Ishikawa (cell line): ENCODE measurements at regions not wholly inside any gene's neighbourhood (a gene's known extent, or its start where the extent isn't known, plus 50 kb on each side); places are given as distances from the start of the nearest gene placed in this dataset.

Experiments used
- CEBPB ChIP-seq: IDR thresholded peaks from 2 replicates; pipeline ENCODE4 v1.6.1; 2012
- CREB1 ChIP-seq: IDR thresholded peaks from 2 replicates; pipeline ENCODE4 v1.6.1; 2012; ENCODE audit warnings: low read depth
- EGR1 ChIP-seq: IDR thresholded peaks from 2 replicates; pipeline ENCODE4 v1.6.1; 2012
- EP300 ChIP-seq: IDR thresholded peaks from 2 replicates; pipeline ENCODE4 v1.6.1; 2012; ENCODE audit warnings: borderline replicate concordance
- FOXM1 ChIP-seq: IDR thresholded peaks from 2 replicates; pipeline ENCODE4 v1.6.1; 2012; ENCODE audit warnings: low read depth, borderline replicate concordance
- MAX ChIP-seq: IDR thresholded peaks from 2 replicates; pipeline ENCODE4 v1.6.1; 2012
- NFIC ChIP-seq: IDR thresholded peaks from 2 replicates; pipeline ENCODE4 v1.6.1; 2012
- RAD21 ChIP-seq: IDR thresholded peaks from 2 replicates; pipeline ENCODE4 v1.6.1; 2012; ENCODE audit warnings: low read depth
- TAF1 ChIP-seq: IDR thresholded peaks from 2 replicates; pipeline ENCODE4 v1.6.1; 2012; ENCODE audit warnings: low read depth, mild to moderate bottlenecking
- TCF12 ChIP-seq: IDR thresholded peaks from 2 replicates; pipeline ENCODE4 v1.6.1; 2012; ENCODE audit warnings: low read depth
- TEAD4 ChIP-seq: IDR thresholded peaks from 2 replicates; pipeline ENCODE4 v1.6.1; 2012
- YY1 ChIP-seq: IDR thresholded peaks from 2 replicates; pipeline ENCODE4 v1.6.1; 2012; ENCODE audit warnings: low read depth
- ZBTB7A ChIP-seq: IDR thresholded peaks from 2 replicates; pipeline ENCODE4 v1.6.1; 2012; ENCODE audit warnings: low read depth
- TF ChIP-seq, protein P1 (sequence below): IDR thresholded peaks from 2 replicates; pipeline ENCODE4 v1.6.1; 2012; ENCODE audit warnings: low read depth, mild to moderate bottlenecking
- TF ChIP-seq, protein P2 (sequence below): IDR thresholded peaks from 2 replicates; pipeline ENCODE4 v1.6.1; 2012

- no peak for TF ChIP-seq CREB1
- TF ChIP-seq ZBTB7A: no peak
- TF ChIP-seq TEAD4: no peak
- TF ChIP-seq, protein P1, sequence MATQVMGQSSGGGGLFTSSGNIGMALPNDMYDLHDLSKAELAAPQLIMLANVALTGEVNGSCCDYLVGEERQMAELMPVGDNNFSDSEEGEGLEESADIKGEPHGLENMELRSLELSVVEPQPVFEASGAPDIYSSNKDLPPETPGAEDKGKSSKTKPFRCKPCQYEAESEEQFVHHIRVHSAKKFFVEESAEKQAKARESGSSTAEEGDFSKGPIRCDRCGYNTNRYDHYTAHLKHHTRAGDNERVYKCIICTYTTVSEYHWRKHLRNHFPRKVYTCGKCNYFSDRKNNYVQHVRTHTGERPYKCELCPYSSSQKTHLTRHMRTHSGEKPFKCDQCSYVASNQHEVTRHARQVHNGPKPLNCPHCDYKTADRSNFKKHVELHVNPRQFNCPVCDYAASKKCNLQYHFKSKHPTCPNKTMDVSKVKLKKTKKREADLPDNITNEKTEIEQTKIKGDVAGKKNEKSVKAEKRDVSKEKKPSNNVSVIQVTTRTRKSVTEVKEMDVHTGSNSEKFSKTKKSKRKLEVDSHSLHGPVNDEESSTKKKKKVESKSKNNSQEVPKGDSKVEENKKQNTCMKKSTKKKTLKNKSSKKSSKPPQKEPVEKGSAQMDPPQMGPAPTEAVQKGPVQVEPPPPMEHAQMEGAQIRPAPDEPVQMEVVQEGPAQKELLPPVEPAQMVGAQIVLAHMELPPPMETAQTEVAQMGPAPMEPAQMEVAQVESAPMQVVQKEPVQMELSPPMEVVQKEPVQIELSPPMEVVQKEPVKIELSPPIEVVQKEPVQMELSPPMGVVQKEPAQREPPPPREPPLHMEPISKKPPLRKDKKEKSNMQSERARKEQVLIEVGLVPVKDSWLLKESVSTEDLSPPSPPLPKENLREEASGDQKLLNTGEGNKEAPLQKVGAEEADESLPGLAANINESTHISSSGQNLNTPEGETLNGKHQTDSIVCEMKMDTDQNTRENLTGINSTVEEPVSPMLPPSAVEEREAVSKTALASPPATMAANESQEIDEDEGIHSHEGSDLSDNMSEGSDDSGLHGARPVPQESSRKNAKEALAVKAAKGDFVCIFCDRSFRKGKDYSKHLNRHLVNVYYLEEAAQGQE: no peak
- TF ChIP-seq EGR1: no peak
- no peak for TF ChIP-seq TAF1
Measured at GRCh38 chr18:37729716-37730115, 164.1 kb upstream of the CELF4 start.

DNA sequence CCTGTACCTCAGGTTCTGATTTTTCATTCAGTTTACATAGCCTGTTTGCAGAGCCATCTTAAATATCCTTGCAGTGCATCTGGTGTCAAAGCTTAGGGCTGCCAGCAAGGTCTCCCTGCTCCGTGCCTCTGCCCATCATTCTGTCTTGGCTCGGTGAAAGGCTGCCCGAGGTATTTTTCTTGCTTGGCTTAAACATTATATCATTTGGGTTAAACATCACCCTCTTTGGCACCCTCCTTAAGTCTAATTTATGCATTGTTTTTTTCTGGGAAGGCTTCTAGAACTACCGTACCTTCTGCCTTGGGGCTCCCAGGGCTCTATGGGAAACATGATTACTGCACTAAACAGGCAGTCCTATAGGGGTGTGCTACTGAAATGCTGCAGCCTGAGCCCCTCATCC lies 158.6 kb upstream of the CELF4 start:
- TF ChIP-seq MAX (no peak), EGR1 (no peak), YY1 (no peak), ZBTB7A (no peak), TAF1 (no peak), TCF12 (no peak), TEAD4 (no peak), RAD21 (no peak), FOXM1 (no peak), EP300 (no peak), NFIC (no peak), CEBPB (no peak), CREB1 (no peak)
- TF ChIP-seq, protein P2, sequence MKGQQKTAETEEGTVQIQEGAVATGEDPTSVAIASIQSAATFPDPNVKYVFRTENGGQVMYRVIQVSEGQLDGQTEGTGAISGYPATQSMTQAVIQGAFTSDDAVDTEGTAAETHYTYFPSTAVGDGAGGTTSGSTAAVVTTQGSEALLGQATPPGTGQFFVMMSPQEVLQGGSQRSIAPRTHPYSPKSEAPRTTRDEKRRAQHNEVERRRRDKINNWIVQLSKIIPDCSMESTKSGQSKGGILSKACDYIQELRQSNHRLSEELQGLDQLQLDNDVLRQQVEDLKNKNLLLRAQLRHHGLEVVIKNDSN: no peak
- TF ChIP-seq, protein P1: no peak

- TF ChIP-seq CEBPB: no peak
- TF ChIP-seq ZBTB7A: no peak
- no peak for TF ChIP-seq RAD21
- no peak for TF ChIP-seq CREB1
- TF ChIP-seq EGR1: no peak
- no peak for TF ChIP-seq MAX
- TF ChIP-seq YY1: no peak
- TF ChIP-seq TAF1: no peak
- no peak for TF ChIP-seq TCF12
- no peak for TF ChIP-seq EP300
- no peak for TF ChIP-seq FOXM1
- TF ChIP-seq, protein P1: no peak
- no peak for TF ChIP-seq NFIC
- TF ChIP-seq, protein P2: no peak
- TF ChIP-seq TEAD4: no peak
Measured at GRCh38 chr18:37721544-37722522, 156.2 kb upstream of the CELF4 start.

DNA sequence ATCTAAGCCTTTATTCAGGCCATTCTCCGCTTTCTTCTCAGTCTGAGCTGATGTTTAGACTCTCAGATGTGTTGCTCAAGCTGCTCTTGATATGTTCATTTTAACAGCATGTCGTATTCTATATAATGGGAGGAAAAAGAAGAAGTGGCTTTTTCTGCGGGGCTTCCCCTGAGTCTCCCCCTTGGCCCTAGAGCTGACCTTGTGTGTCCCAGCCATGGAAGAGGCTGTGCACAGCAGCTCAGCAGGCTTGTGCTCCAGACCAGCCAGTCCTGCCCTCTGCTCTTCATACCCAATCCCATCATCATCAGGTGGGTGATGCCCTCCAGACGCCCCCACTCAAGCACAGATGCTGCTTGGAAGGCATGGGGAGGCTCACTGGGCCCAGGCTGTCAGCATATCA lies 155.1 kb upstream of the CELF4 start:
- TF ChIP-seq FOXM1 (no peak), RAD21 (no peak), ZBTB7A (no peak), YY1 (no peak), TAF1 (no peak), NFIC (no peak), MAX (no peak), CEBPB (no peak), EGR1 (no peak), TEAD4 (no peak), TCF12 (no peak)
- TF ChIP-seq, protein P1: no peak
- TF ChIP-seq, protein P2: no peak
